Esophagus squamous epithelium (tissue), 4 donors: ENCODE measurements at regions not wholly inside any gene's neighbourhood (a gene's known extent, or its start where the extent isn't known, plus 50 kb on each side); places are given as distances from the start of the nearest gene placed in this dataset.
"Not testable (repeated sequence)": the region's sequence is repeated elsewhere in the genome, so short reads cannot be mapped to it uniquely, and the experiment has no call there.

Source experiments
- CTCF ChIP-seq, 6 experiments: fragments of 450-650 bp in 4 of 6; fragments of 200-600 bp in 2 of 6; sonication (generic) in 2 of 6; IDR thresholded peaks; one replicate each; pipeline ENCODE4 v1.5.1; 2016 to 2019; ENCODE audit warnings: antibody characterized with exemption in 6 of 6, mild to moderate bottlenecking in 4 of 6, moderate library complexity in 4 of 6
- POLR2A ChIP-seq, 4 donors: fragments of 450-650 bp; IDR thresholded peaks; one replicate each; pipeline ENCODE4 v1.6.1; 2017; ENCODE audit warnings: antibody characterized with exemption in 4 of 4, mild to moderate bottlenecking in 4 of 4, moderate library complexity in 3 of 4

GRCh38 chr1:157317229-157317628 is 179.0 kb upstream of the ETV3 start:
- TF ChIP-seq POLR2A, CTCF (IDR thresholded peaks at IDR 0.05): not testable (repeated sequence)
